HT-29 (cell line): ENCODE measurements at regions not wholly inside any gene's neighbourhood (a gene's known extent, or its start where the extent isn't known, plus 50 kb on each side); places are given as distances from the start of the nearest gene placed in this dataset.

Source experiments
- DNase-seq: peaks from one replicate; pipeline ENCODE4 v3.0.0-alpha.2; 2015; ENCODE audit warnings: low spot score

DNA sequence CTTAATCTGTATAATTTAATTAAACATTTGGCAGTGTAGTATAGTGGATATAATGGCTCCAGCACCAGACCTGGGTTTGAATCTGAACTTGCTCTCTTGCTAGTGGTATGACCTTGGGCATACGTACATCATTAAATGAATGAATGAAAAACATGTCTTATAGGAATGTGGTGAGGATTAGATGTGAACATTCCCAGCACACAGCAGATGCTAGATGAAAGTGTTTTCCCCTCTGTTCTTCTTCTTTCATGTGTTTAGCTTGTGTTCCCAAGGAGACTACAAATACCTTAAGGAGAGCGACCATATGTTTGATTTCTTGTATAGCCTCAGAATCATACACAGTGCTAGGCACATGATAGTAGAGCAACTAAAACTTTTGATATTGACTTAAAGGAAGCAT lies 56.5 kb downstream of the CT47B1 start:
- no peak for DNase-seq

- no peak for DNase-seq
Measured at GRCh38 chrX:120813982-120814381, 61.7 kb downstream of the CT47B1 start.

GRCh38 chrX:120801426-120801825 lies 74.2 kb downstream of the CT47B1 start:
- DNase-seq = no peak

- no peak for DNase-seq
Measured at GRCh38 chrX:120797188-120797851, 78.3 kb downstream of the CT47B1 start.

GRCh38 chrX:120795301-120795700 lies 80.4 kb downstream of the CT47B1 start:
- no peak for DNase-seq

GRCh38 chrX:120794525-120794975 lies 81.1 kb downstream of the CT47B1 start:
- DNase-seq = no peak

DNA sequence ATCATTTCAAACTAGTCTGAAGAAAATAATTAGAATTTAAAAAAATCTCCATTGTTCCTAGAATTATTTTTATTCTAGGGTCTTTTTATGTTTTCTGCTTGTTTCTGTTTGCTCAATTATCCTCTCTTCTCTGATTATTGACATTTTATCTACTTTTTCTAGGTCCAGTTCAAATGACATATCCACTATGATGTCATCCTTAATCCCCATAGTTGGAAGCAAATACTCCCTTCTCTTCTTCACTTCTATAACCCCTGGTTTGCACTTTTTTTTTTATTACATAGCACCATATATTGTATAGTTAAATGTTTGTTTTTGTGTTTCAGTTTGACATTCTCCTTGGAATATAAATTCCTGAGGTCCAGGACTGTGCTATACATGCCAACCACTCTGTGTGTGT lies 82.6 kb downstream of the CT47B1 start:
- no peak for DNase-seq

DNA sequence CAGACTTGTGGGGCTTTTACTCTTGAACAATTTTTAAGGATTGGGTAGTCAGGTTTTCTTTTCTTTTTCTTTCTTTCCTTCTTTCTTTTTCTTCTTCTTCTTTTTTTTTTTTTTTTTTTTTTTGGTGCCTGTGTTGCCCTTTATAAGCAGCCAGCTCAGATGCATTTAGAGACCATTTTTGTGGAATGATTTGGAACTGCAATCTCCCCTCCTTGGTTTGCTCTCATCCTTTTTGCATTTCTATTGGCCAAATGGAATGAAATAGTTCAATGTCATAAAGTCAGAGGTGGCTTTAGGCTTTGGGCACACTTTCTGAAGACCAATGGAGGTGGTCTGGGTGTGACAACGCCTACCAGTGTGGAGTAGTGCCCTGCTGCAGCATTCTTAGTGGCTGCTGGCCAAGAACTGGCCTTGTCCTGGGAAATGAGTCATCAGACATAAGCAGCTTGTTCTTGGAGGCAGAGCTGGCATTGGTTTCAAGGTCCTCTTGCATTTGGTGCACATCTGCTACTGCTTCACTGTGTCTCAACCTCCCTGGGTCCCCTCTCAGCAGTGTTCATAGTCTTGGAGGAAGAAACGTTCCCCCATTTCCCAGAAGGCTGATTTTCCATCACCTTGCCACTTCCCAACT lies 84.5 kb downstream of the CT47B1 start:
- DNase-seq = peak; percentile 22

DNA sequence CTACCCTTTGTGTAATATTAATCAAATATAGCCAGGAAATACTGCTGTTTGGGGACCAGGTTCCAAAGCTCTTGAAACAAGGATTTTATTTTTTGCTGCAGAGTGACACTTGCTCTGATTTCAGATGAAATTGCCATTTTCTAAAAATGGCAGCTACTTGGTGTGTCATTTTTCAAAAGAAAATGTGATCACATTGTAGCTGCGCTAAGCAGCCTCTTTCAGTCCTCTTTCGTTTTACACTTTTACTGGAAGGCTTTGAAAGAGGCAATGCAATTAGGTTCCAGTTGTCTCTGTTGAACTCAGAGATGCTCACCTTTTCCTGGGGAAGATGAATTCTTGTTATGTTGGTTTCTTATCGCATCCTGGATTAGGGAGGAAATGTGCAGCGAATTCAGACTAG lies 85.1 kb downstream of the CT47B1 start:
- no peak for DNase-seq

- DNase-seq = peak; percentile 76
Measured at GRCh38 chrX:120790118-120790517, 85.5 kb downstream of the CT47B1 start.

DNA sequence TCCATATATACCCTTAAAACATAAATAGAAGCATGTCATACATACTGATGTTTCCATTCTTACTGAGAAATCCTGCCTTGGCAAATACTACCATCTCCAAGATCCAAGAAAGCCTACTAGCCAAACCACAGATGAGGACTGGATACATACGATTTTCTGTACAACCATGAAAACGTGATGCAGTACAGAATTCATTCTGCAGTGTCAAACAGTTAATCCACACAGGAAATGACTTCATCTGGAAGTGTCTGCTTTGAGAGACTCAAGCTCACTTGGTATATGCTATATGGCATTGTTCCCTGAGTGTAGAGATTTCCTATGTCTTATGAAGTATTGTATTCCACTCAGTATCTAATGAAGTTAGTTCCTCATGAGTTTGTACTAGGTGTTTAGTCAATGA lies 94.3 kb downstream of the CT47B1 start:
- no peak for DNase-seq

DNA sequence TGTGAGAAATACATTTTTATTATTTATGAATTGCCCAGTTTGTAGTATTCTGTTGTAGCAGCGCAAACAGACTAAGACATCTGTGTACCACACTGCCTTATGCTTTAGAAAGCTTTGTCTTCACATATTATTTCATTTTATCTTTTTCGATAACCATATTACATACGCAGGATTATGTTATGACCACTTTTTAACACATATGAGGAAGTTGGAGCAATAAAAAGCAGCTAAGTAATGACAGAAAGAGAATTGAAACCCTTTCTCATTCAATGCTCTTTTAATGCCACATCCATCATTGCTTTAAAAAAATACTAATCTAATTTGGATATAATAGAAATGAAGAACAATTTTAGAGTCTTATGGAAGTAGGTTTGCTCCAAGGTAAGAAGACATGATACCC lies 99.7 kb downstream of the CT47B1 start:
- DNase-seq = no peak

DNA sequence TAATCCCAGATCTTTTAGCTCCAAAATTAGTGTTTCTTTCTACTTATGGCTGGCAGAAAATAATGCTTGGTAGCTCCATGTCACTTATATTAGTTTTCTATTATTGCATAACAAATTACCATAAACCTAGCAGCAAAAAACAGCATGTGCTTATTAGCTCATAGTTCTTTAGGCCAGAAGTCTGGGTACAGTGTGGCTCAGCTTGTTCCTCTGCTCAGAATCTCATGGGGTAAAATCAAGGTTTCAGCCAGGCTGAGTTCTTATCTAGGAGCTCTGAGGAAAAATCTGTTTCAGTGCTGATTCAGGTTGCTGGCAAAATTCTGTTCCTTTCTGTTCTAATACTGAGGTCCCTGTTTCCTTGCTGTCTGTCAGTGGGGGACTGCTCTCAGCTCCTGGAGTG lies 101.1 kb downstream of the CT47B1 start:
- DNase-seq = no peak

DNA sequence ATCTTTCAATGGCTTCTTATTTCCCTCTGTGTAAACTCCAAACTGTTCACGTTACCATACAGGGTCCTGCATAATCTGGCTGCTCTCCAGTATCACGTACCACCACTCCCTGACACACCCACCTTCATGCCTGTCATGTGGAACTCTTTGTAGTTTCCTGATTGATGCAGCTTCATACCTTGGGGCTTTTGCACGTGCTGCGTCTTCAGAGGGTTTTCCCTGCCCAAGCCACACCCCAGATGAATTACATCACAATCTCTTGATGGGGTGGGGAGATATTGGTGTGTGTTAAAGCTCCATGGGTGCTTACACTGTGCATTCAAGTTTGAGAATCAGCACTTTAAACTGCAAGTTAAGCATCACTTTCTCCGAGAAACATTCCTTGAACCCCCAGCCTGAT lies 101.9 kb downstream of the CT47B1 start:
- no peak for DNase-seq

GRCh38 chrX:120769576-120770341 lies 105.9 kb downstream of the CT47B1 start:
- peak; percentile 40 for DNase-seq

- DNase-seq = no peak
Measured at GRCh38 chrX:120768681-120769080, 107.0 kb downstream of the CT47B1 start.

DNA sequence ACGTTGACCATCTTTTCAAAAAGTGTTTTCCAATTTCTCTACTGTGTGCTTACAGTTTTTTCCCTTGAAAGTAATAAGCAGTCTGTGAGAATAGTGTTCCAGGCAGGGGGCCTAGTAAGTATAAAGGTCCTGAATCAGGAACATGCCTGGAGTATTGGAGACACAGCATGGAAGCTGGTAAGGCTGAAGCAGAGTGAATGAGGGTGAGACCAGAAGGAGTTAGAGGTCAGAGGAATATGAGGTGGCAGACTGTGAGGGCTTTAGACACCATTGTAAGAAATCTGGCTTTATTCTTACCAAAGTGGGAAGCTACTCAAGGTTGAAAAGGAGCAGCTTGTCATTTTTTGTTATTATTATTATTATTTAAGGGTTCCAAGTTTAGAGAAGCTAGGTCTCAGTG lies 107.4 kb downstream of the CT47B1 start:
- DNase-seq = no peak

DNA sequence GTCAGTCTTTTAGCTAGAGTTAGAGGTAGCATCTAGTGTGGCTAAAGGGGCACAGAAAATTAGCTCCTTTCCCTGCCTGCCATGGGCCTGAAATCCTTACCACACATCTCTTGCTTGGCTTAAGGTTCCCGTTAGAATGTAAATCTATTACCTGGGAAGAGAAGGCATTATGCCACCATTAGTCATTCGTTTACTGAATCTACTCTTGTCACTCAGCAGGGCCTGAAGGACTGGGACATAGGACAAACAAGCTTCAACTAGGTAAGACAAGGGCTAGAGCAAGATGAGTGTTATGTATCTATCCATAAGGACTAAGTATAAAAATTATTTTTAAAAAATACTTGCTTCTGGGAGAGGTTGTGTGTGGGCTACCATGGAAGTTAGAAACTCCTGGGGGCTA lies 112.4 kb downstream of the CT47B1 start:
- no peak for DNase-seq

DNA sequence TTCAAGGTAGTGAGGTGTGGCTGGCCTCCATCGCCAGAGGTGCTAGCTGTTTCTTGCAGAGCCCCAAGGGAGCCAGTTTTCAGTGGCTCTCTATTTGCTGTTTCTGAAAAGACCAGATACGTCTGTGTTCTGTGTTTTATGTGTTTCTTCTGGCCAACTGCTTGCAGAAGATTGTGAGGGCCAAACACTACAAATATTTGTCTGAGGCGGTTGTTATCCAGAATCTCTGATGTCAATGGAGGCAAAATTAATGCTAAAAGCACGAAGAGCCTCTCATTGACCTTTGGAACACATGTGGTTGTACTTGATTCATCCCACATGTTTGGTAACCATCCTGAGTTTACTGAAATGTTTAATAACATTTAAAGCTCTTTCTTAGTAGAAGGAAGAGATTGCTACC lies 113.9 kb downstream of the CT47B1 start:
- no peak for DNase-seq

GRCh38 chrX:120759685-120760084 lies 116.0 kb downstream of the CT47B1 start:
- DNase-seq = no peak

DNA sequence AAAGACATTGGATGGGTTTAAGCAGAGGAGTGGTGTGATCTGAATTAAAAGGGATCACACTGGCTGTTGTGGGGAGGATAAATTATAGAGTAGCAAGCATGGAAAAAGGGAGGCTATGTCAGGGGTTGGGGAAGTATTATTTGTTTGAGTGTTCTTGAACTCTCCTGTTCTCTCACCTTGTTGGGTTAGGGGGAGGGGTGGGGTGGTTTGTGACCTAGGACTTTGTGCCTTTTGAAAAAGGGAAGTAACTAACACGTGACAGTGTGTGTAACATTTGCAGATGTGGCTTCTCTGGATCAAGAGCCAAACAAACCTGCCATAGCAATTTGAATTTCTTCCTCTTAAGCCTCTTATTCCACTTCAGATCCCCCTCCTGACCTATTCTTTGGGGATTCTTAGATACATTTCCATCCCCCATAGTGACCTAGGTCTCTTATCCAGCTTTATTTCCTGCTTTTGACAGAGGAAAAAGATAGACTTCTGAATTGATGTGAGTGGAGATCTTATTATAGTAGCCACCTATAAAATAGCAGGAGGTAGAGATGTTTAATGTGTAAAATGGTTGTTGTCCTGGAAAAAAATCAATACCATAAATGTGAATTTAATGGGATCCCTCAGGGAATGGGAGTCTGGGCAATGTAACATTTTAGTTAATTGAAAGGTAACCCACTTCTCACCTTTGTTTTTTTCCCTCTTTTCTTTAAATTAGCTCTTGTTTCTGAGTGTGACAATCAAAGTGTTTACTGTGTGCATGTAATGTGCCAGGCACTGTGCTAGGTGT lies 120.4 kb downstream of the CT47B1 start:
- no peak for DNase-seq
